IMR-90 (cell line): ENCODE measurements at regions not wholly inside any gene's neighbourhood (a gene's known extent, or its start where the extent isn't known, plus 50 kb on each side); places are given as distances from the start of the nearest gene placed in this dataset.

Source experiments
- ATAC-seq: fragments of 200-7000 bp; cut with Tn5 transposase; 2 replicates; pipeline ENCODE4 v1.9.1; 2020; ENCODE audit warnings: low read depth, mild to moderate bottlenecking, moderate library complexity
- BruUV-seq: library from RNA; stranded (reverse); fragments of 400-500 nt; replicated peaks from 2 replicates; lab custom pipeline; 2021; lab: Mats Ljungman, UMichigan
- CTCF ChIA-PET: fragments of 300-600 bp; formaldehyde crosslinking; extraction: SDS; loops from one replicate; lab custom pipeline; 2021; ENCODE audit warnings: antibody characterized with exemption; lab: Yijun Ruan, JAX
- POLR2A ChIA-PET: fragments of 300-600 bp; sonication (Branson Sonifier 250); formaldehyde crosslinking; loops from one replicate; lab custom pipeline; 2022; ENCODE audit warnings: antibody characterized with exemption; ENCODE audit not compliant: unreplicated experiment; lab: Charles Lee
- DNase-seq: peaks from one replicate; pipeline ENCODE4 v3.0.0; 2013
- H2AFZ ChIP-seq: replicated peaks from 2 replicates; pipeline ENCODE3; 2013; ENCODE audit warnings: low read length, mild to moderate bottlenecking; ENCODE audit not compliant: poor library complexity
- H2AK5ac ChIP-seq: 2 replicates; pipeline ENCODE4 v1.6.1; 2013; ENCODE audit warnings: low read depth, low read length, inconsistent platforms
- H2AK9ac ChIP-seq: replicated peaks from 2 replicates; pipeline ENCODE3; 2013; ENCODE audit warnings: mild to moderate bottlenecking, low read depth, low read length, moderate library complexity; ENCODE audit not compliant: poor library complexity
- H2BK120ac ChIP-seq: 2 replicates; pipeline ENCODE4 v1.6.1; 2013; ENCODE audit warnings: low read depth, low read length, inconsistent platforms
- H2BK15ac ChIP-seq: 3 replicates; pipeline ENCODE4 v1.6.1; 2013; ENCODE audit warnings: low read depth, low read length, inconsistent platforms
- H2BK20ac ChIP-seq: 2 replicates; pipeline ENCODE4 v1.6.1; 2013; ENCODE audit warnings: low read depth, mild to moderate bottlenecking, inconsistent platforms, low read length, moderate library complexity
- H2BK5ac ChIP-seq: 2 replicates; pipeline ENCODE4 v1.6.1; 2013; ENCODE audit warnings: mild to moderate bottlenecking, low read depth, low read length, inconsistent platforms; ENCODE audit not compliant: poor library complexity, severe bottlenecking
- H3K14ac ChIP-seq: replicated peaks from 2 replicates; pipeline ENCODE4 v1.6.1; 2013; ENCODE audit warnings: low read depth, low read length, inconsistent platforms
- H3K18ac ChIP-seq: 2 replicates; pipeline ENCODE4 v1.6.1; 2013; ENCODE audit warnings: low read depth, low read length, control low read depth
- H3K23ac ChIP-seq: 2 replicates; pipeline ENCODE4 v1.6.1; 2013; ENCODE audit warnings: low read depth, low read length, inconsistent platforms
- H3K27ac ChIP-seq: 2 replicates; pipeline ENCODE4 v1.5.1; 2013; ENCODE audit warnings: mild to moderate bottlenecking, control low read depth, low read length; ENCODE audit not compliant: insufficient read depth
- H3K27me3 ChIP-seq: 2 replicates; pipeline ENCODE4 v1.6.1; 2013; ENCODE audit warnings: low read length; ENCODE audit not compliant: control insufficient read depth, insufficient read depth
- H3K36me3 ChIP-seq: 2 replicates; pipeline ENCODE4 v1.6.1; 2013; ENCODE audit warnings: low read length, mixed read lengths; ENCODE audit not compliant: control insufficient read depth, insufficient read depth
- H3K4ac ChIP-seq: 2 replicates; pipeline ENCODE4 v1.6.1; 2013; ENCODE audit warnings: low read depth, low read length, inconsistent platforms
- H3K4me1 ChIP-seq: 2 replicates; pipeline ENCODE4 v1.6.1; 2013; ENCODE audit warnings: low read length, mixed read lengths; ENCODE audit not compliant: control insufficient read depth, insufficient read depth
- H3K4me2 ChIP-seq: 2 replicates; pipeline ENCODE4 v1.6.1; 2013; ENCODE audit warnings: low read depth, mild to moderate bottlenecking, control low read depth, low read length, moderate library complexity
- H3K4me3 ChIP-seq: 2 replicates; pipeline ENCODE4 v1.5.1; 2013; ENCODE audit warnings: low read depth, mild to moderate bottlenecking, control low read depth, low read length, moderate library complexity; ENCODE audit not compliant: insufficient read depth
- H3K56ac ChIP-seq: 2 replicates; pipeline ENCODE4 v1.6.1; 2013; ENCODE audit warnings: low read length, inconsistent platforms; ENCODE audit not compliant: insufficient read depth; ENCODE audit errors: extremely low read depth
- H3K79me1 ChIP-seq, 2 experiments: 2 replicates each; pipeline ENCODE4 v1.6.1; 2013; ENCODE audit warnings: low read length in 2 of 2, inconsistent platforms in 1 of 2, low read depth in 1 of 2
- H3K9ac ChIP-seq: 2 replicates; pipeline ENCODE4 v1.6.1; 2013; ENCODE audit warnings: low read depth, low read length, control low read depth
- H3K9me1 ChIP-seq: 2 replicates; pipeline ENCODE4 v1.6.1; 2013; ENCODE audit warnings: low read length, inconsistent platforms; ENCODE audit not compliant: insufficient read depth
- H3K9me3 ChIP-seq: 2 replicates; pipeline ENCODE4 v1.6.1; 2013; ENCODE audit warnings: low read length; ENCODE audit not compliant: control insufficient read depth, insufficient read depth
- H4K20me1 ChIP-seq: 2 replicates; pipeline ENCODE4 v1.6.1; 2013; ENCODE audit warnings: low read length, inconsistent platforms; ENCODE audit not compliant: insufficient read depth
- H4K5ac ChIP-seq: 2 replicates; pipeline ENCODE4 v1.6.1; 2013; ENCODE audit warnings: mild to moderate bottlenecking, low read depth, low read length, control low read depth
- H4K8ac ChIP-seq, 2 experiments: 2 replicates each; pipeline ENCODE4 v1.6.1; 2013; ENCODE audit warnings: low read depth in 2 of 2, low read length in 2 of 2, control low read depth in 1 of 2, inconsistent platforms in 1 of 2
- H4K91ac ChIP-seq: 2 replicates; pipeline ENCODE4 v1.6.1; 2013; ENCODE audit warnings: low read depth, low read length, inconsistent platforms; ENCODE audit not compliant: insufficient read depth
- BHLHE40 ChIP-seq: fragments of 150-350 bp; IDR thresholded peaks from 2 replicates; pipeline ENCODE4 v1.6.1; 2016; ENCODE audit warnings: mild to moderate bottlenecking, low read depth, low read length
- CEBPB ChIP-seq: IDR thresholded peaks from 2 replicates; pipeline ENCODE4 v1.6.1; 2012; ENCODE audit warnings: low read depth, low read length, improper control_type of control experiment
- CHD1 ChIP-seq: IDR thresholded peaks from 2 replicates; pipeline ENCODE4 v1.6.1; 2012; ENCODE audit warnings: low read depth, low read length, improper control_type of control experiment
- ELK1 ChIP-seq: fragments of 150-350 bp; IDR thresholded peaks from 2 replicates; pipeline ENCODE4 v1.6.1; 2016; ENCODE audit warnings: low read depth, mild to moderate bottlenecking, low read length, moderate library complexity, borderline replicate concordance
- FOS ChIP-seq: fragments of 150-350 bp; IDR thresholded peaks from 2 replicates; pipeline ENCODE4 v1.6.1; 2016; ENCODE audit warnings: low read depth, low read length
- MAFK ChIP-seq: IDR thresholded peaks from 2 replicates; pipeline ENCODE4 v1.6.1; 2012; ENCODE audit warnings: low read depth, low read length, improper control_type of control experiment
- MAZ ChIP-seq: IDR thresholded peaks from 2 replicates; pipeline ENCODE4 v1.6.1; 2012; ENCODE audit warnings: low read depth, mild to moderate bottlenecking, low read length, improper control_type of control experiment, moderate library complexity, borderline replicate concordance
- MXI1 ChIP-seq: IDR thresholded peaks from 2 replicates; pipeline ENCODE4 v1.6.1; 2012; ENCODE audit warnings: low read depth, mild to moderate bottlenecking, low read length, moderate library complexity, borderline replicate concordance
- NFE2L2 ChIP-seq: fragments of 150-350 bp; IDR thresholded peaks from 2 replicates; pipeline ENCODE4 v1.6.1; 2016; ENCODE audit warnings: low read depth, mild to moderate bottlenecking, low read length
- POLR2A ChIP-seq: IDR thresholded peaks from 2 replicates; pipeline ENCODE4 v1.6.1; 2012; ENCODE audit warnings: mild to moderate bottlenecking, low read depth, low read length
- RAD21 ChIP-seq: IDR thresholded peaks from 2 replicates; pipeline ENCODE4 v1.6.1; 2012; ENCODE audit warnings: low read length, improper control_type of control experiment
- RCOR1 ChIP-seq: IDR thresholded peaks from 2 replicates; pipeline ENCODE4 v1.6.1; 2012; ENCODE audit warnings: mild to moderate bottlenecking, low read length, improper control_type of control experiment; ENCODE audit not compliant: insufficient replicate concordance
- RFX5 ChIP-seq: IDR thresholded peaks from 2 replicates; pipeline ENCODE4 v1.8.0; 2012; ENCODE audit warnings: low read depth, mild to moderate bottlenecking, low read length, moderate library complexity
- SMC3 ChIP-seq: fragments of 150-350 bp; IDR thresholded peaks from 2 replicates; pipeline ENCODE4 v1.6.1; 2016; ENCODE audit warnings: low read depth, mild to moderate bottlenecking, antibody characterized with exemption, low read length, moderate library complexity
- WGBS, 2 experiments: methylation state at CpG; one replicate each; pipeline versions ENCODE4 v1.1.5 to v1.1.7; 2013; ENCODE audit warnings: missing lambda C conversion rate in 2 of 2; ENCODE audit not compliant: insufficient read length in 1 of 2; ENCODE audit errors: extremely low coverage in 2 of 2; 5-methylcytosine and 5-hydroxymethylcytosine counted together
- dilution Hi-C: fragments of 300-500 bp; cut with HindIII; formaldehyde crosslinking; loops from one replicate; pipeline ENCODE4 v1.14.3; 2018; ENCODE audit warnings: low sequenced_read_pairs; ENCODE audit not compliant: unreplicated experiment
- in situ Hi-C: fragments of 300-500 bp; cut with MboI; formaldehyde crosslinking; loops from 3 replicates; pipeline ENCODE4 v1.14.3; 2019; ENCODE audit warnings: low sequenced_read_pairs, inconsistent platforms, mixed read lengths
- intact Hi-C: fragments of 100-400 bp; cut with micrococcal nuclease; formaldehyde crosslinking; loops from 2 replicates; pipeline ENCODE4 v1.10.0; 2022
- TF ChIP-seq, protein P1 (sequence below): fragments of 150-350 bp; IDR thresholded peaks from 2 replicates; pipeline ENCODE4 v1.6.1; 2017; ENCODE audit warnings: mild to moderate bottlenecking, antibody characterized with exemption, low read length, low read depth
- TF ChIP-seq, protein P2 (sequence below): conservative IDR thresholded peaks from 2 replicates; pipeline ENCODE4 v1.5.1; 2012; ENCODE audit warnings: mild to moderate bottlenecking, low read depth, low read length, improper control_type of control experiment

- no peak overlapping the region for H3K56ac ChIP-seq
- H3K9me1 ChIP-seq: no peaks in the 10 kb centered on the region
- H3K23ac ChIP-seq: no peak overlapping the region
- no peak overlapping the region for H3K18ac ChIP-seq
- no peak overlapping the region for H2BK5ac ChIP-seq
- H2BK15ac ChIP-seq: no peak overlapping the region
- H3K27me3 ChIP-seq: no peaks in the 10 kb centered on the region
- TF ChIP-seq NFE2L2: no peak
- no peak for TF ChIP-seq CHD1
- TF ChIP-seq RFX5: no peak
- TF ChIP-seq RAD21: no peak
- no peak for TF ChIP-seq ELK1
- TF ChIP-seq MXI1: no peak
- TF ChIP-seq, protein P1, sequence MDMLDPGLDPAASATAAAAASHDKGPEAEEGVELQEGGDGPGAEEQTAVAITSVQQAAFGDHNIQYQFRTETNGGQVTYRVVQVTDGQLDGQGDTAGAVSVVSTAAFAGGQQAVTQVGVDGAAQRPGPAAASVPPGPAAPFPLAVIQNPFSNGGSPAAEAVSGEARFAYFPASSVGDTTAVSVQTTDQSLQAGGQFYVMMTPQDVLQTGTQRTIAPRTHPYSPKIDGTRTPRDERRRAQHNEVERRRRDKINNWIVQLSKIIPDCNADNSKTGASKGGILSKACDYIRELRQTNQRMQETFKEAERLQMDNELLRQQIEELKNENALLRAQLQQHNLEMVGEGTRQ: no peak
- TF ChIP-seq BHLHE40: no peak
- no peak for TF ChIP-seq CEBPB
- TF ChIP-seq, protein P2, sequence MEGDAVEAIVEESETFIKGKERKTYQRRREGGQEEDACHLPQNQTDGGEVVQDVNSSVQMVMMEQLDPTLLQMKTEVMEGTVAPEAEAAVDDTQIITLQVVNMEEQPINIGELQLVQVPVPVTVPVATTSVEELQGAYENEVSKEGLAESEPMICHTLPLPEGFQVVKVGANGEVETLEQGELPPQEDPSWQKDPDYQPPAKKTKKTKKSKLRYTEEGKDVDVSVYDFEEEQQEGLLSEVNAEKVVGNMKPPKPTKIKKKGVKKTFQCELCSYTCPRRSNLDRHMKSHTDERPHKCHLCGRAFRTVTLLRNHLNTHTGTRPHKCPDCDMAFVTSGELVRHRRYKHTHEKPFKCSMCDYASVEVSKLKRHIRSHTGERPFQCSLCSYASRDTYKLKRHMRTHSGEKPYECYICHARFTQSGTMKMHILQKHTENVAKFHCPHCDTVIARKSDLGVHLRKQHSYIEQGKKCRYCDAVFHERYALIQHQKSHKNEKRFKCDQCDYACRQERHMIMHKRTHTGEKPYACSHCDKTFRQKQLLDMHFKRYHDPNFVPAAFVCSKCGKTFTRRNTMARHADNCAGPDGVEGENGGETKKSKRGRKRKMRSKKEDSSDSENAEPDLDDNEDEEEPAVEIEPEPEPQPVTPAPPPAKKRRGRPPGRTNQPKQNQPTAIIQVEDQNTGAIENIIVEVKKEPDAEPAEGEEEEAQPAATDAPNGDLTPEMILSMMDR: no peak
- no peak for TF ChIP-seq RCOR1
- no peak for TF ChIP-seq FOS
- TF ChIP-seq SMC3: no peak
- no peak for TF ChIP-seq MAZ
- TF ChIP-seq POLR2A: no peak
- no peak for TF ChIP-seq MAFK
- no CpG with 5 or more reads among the region's 1 CpG for WGBS, 2 experiments
- in situ Hi-C loops: no loop called here
- H4K5ac ChIP-seq: no peak overlapping the region
- H3K4ac ChIP-seq: no peak overlapping the region
- no peaks in the 10 kb centered on the region for H3K79me1 ChIP-seq
- no peaks in the 10 kb centered on the region for H3K4me1 ChIP-seq
- intact Hi-C loops: no loop called here
- H3K4me3 ChIP-seq: no peak overlapping the region
- H4K91ac ChIP-seq: no peak overlapping the region
- ChIA-PET POLR2A (no interaction called here), CTCF (no interaction called here)
- no peak overlapping the region for H2AK5ac ChIP-seq
- H2AFZ ChIP-seq: no peak overlapping the region
- no peak overlapping the region for H2BK20ac ChIP-seq
- no peak for ATAC-seq
- BruUV-seq: no TSS peak
- no peak for DNase-seq
- H3K9me3 ChIP-seq: peaks cover 10% of the 10 kb centered on the region
- no peaks in the 10 kb centered on the region for H4K20me1 ChIP-seq
- dilution Hi-C loops: no loop called here
- no peak overlapping the region for H3K27ac ChIP-seq
- no peak overlapping the region for H4K8ac ChIP-seq
- H3K4me2 ChIP-seq: no peak overlapping the region
- no peak overlapping the region for H3K14ac ChIP-seq
- H2AK9ac ChIP-seq: no peak overlapping the region
- H2BK120ac ChIP-seq: no peak overlapping the region
- H3K36me3 ChIP-seq: no peaks in the 10 kb centered on the region
- no peak overlapping the region for H3K9ac ChIP-seq
Observed at GRCh38 chr2:194557993-194558392, 1099.0 kb upstream of the SLC39A10 start.
